ENCODE measurements at regions not wholly inside any gene's neighbourhood (a gene's known extent, or its start where the extent isn't known, plus 50 kb on each side); places are given as distances from the start of the nearest gene placed in this dataset.

DNA sequence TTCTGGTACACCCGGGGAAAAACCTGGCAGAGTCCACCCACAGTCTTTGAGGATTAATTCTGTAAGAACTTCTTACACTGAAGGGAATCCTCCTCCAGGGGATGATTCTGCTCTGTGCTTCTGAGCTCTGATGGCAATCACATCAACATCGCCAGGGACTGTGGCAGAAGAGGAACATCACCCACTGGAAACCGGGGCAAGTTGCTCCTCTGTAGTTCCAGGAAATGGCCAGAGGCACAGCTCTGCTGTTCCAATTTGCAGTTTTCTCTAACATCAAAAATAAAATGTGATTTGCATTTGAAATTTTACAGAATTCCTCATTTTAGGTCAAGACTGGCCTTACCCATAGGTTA lies 207.6 kb downstream of the DAD1 start:
- Histone ChIP-seq H3K4me2 (ENCODE audit: low read length) (no peak overlapping the region), H3K79me2 (no peaks in the 10 kb centered on the region), H3K27ac (no peak overlapping the region), H3K4me3 (ENCODE audit: low read depth, low read length) (no peak overlapping the region), H3K27me3 (ENCODE audit: control insufficient read depth, insufficient read depth, low read length) (no peaks in the 10 kb centered on the region), H3K36me3 (ENCODE audit: control insufficient read depth, insufficient read depth, low read length) (no peaks in the 10 kb centered on the region), H2AFZ (no peak overlapping the region), H3K9me3 (ENCODE audit: control insufficient read depth, low read length) (no peaks in the 10 kb centered on the region), H3K4me1 (no peaks in the 10 kb centered on the region), H3K9ac (no peak overlapping the region)
- TF ChIP-seq, protein P1, sequence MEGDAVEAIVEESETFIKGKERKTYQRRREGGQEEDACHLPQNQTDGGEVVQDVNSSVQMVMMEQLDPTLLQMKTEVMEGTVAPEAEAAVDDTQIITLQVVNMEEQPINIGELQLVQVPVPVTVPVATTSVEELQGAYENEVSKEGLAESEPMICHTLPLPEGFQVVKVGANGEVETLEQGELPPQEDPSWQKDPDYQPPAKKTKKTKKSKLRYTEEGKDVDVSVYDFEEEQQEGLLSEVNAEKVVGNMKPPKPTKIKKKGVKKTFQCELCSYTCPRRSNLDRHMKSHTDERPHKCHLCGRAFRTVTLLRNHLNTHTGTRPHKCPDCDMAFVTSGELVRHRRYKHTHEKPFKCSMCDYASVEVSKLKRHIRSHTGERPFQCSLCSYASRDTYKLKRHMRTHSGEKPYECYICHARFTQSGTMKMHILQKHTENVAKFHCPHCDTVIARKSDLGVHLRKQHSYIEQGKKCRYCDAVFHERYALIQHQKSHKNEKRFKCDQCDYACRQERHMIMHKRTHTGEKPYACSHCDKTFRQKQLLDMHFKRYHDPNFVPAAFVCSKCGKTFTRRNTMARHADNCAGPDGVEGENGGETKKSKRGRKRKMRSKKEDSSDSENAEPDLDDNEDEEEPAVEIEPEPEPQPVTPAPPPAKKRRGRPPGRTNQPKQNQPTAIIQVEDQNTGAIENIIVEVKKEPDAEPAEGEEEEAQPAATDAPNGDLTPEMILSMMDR (IDR thresholded peaks at IDR 0.05): no peak

DNA sequence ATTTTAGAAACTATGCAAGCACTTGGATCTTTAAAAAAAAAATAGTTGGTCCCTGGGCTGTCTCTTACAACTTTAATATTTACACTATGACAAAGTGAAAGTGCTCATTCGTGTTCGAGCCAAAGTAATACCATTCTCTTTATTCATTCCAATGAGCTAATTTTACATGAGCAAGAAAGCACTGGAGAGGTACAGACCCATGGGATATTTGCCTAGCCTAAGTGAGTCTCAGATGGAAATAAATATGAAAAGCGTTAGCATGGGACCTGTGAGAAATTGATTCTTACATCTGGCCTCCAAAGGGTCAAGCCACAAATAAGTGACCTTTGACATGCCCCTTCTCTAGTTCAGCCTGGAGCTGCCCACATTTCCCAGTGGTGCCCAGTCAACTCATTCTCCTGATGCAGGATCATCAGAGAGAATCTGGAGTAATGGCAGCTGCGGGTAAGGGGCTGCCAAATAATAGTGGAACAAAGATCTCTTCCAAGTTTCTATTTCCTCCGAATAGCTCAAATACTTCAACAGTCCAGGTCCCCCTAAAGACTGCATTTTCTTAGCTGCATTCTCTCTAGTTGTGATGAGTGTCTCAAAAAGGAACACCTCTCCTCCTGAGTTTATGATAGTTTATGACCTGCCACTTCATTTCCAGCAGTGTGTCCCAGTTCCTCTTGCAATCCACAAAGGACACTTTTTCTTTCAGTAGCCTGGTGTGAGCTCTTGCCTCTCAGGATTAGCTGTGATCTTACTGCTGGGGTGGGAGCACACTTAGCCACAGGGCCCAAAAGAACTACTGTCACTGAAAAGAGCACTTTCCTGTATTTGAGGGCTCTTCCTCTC lies 208.2 kb downstream of the DAD1 start:
- H3K9me3 ChIP-seq (ENCODE audit: control insufficient read depth, low read length): no peaks in the 10 kb centered on the region
- no peak overlapping the region for H3K4me3 ChIP-seq (ENCODE audit: low read depth, low read length)
- no peaks in the 10 kb centered on the region for H3K79me2 ChIP-seq
- no peaks in the 10 kb centered on the region for H3K27me3 ChIP-seq (ENCODE audit: control insufficient read depth, insufficient read depth, low read length)
- H3K36me3 ChIP-seq (ENCODE audit: control insufficient read depth, insufficient read depth, low read length): no peaks in the 10 kb centered on the region
- TF ChIP-seq, protein P1 (IDR thresholded peaks at IDR 0.05): no peak
- H2AFZ ChIP-seq: no peak overlapping the region
- no peak overlapping the region for H3K27ac ChIP-seq
- H3K4me2 ChIP-seq (ENCODE audit: low read length): no peak overlapping the region
- no peaks in the 10 kb centered on the region for H3K4me1 ChIP-seq
- no peak overlapping the region for H3K9ac ChIP-seq

DNA sequence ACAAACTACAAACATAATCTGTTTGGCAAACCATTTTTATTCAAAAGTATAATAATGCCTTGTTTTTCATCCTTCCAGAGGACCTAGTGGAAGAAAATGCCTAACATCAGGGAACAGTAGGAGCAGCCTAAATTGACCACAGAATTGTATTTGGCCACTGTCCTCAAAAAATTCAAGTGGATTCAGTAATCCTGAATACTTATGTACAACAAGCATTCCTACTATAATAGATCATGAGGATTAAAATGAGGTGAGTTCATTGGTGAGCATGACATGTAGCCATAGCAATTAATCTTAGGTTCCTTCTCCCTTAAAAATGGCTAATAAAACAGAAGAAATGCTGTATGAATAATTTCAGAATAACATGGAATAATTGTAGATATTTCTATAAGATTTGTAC lies 209.3 kb downstream of the DAD1 start:
- Histone ChIP-seq H3K9ac (no peak overlapping the region), H2AFZ (no peak overlapping the region), H3K27ac (no peak overlapping the region), H3K27me3 (ENCODE audit: control insufficient read depth, insufficient read depth, low read length) (no peaks in the 10 kb centered on the region), H3K9me3 (ENCODE audit: control insufficient read depth, low read length) (no peaks in the 10 kb centered on the region), H3K4me3 (ENCODE audit: low read depth, low read length) (no peak overlapping the region), H3K36me3 (ENCODE audit: control insufficient read depth, insufficient read depth, low read length) (no peaks in the 10 kb centered on the region), H3K79me2 (no peaks in the 10 kb centered on the region), H3K4me1 (no peaks in the 10 kb centered on the region), H3K4me2 (ENCODE audit: low read length) (no peak overlapping the region)
- TF ChIP-seq, protein P1 (IDR thresholded peaks at IDR 0.05): no peak

DNA sequence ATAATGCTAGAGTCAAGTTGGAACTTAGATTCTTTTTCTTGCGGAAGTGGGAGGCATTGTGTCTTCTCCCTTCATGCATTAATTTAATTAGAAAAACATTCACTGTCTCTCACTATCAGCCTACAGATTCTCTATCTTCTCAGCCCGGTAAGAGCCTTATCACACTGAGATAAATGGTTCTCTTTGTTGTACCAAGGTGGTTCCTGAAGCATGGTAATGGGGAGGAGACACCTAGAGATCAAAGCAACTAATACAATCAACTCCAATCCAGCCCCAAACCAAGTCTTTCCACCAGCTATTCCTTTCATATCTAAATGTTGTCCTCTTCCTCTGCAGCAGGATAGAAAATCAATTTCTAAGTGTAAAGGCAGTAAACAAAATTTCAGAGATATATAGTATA lies 210.8 kb downstream of the DAD1 start:
- Histone ChIP-seq H3K4me3 (ENCODE audit: low read depth, low read length) (no peak overlapping the region), H3K27me3 (ENCODE audit: control insufficient read depth, insufficient read depth, low read length) (no peaks in the 10 kb centered on the region), H3K4me1 (no peaks in the 10 kb centered on the region), H3K4me2 (ENCODE audit: low read length) (no peak overlapping the region), H3K27ac (no peak overlapping the region), H2AFZ (no peak overlapping the region), H3K36me3 (ENCODE audit: control insufficient read depth, insufficient read depth, low read length) (no peaks in the 10 kb centered on the region), H3K9me3 (ENCODE audit: control insufficient read depth, low read length) (no peaks in the 10 kb centered on the region), H3K79me2 (no peaks in the 10 kb centered on the region), H3K9ac (no peak overlapping the region)
- TF ChIP-seq, protein P1 (IDR thresholded peaks at IDR 0.05): no peak
